Upper lobe of left lung (tissue), 6 donors: ENCODE measurements at regions not wholly inside any gene's neighbourhood (a gene's known extent, or its start where the extent isn't known, plus 50 kb on each side); places are given as distances from the start of the nearest gene placed in this dataset.

Experiments
- ATAC-seq, 2 donors: fragments of 200-7000 bp; cut with Tn5 transposase; one replicate each; pipeline ENCODE4 v1.9.1; 2022; ENCODE audit warnings: mild to moderate bottlenecking in 2 of 2, moderate library complexity in 2 of 2; ENCODE audit not compliant: low FRiP score in 2 of 2
- DNase-seq, 2 donors: peaks; one replicate each; pipeline ENCODE4 v3.0.0-alpha.2; 2019 to 2020
- H3K27ac ChIP-seq, 4 donors: fragments of 200-600 bp; sonication (generic); one replicate each; pipeline ENCODE4 v1.5.1; 2016 to 2019
- H3K27me3 ChIP-seq, 4 donors: fragments of 200-600 bp; sonication (generic); one replicate each; pipeline ENCODE4 v1.5.1; 2017 to 2019
- H3K36me3 ChIP-seq, 4 donors: fragments of 200-600 bp; sonication (generic); one replicate each; pipeline ENCODE4 v1.5.1; 2016 to 2019
- H3K4me1 ChIP-seq, 4 donors: fragments of 200-600 bp; sonication (generic); one replicate each; pipeline ENCODE4 v1.5.1; 2018 to 2019
- H3K4me3 ChIP-seq, 4 donors: fragments of 200-600 bp; sonication (generic); one replicate each; pipeline ENCODE4 v1.5.1; 2017 to 2019; ENCODE audit warnings: mild to moderate bottlenecking in 2 of 4, moderate library complexity in 1 of 4
- H3K9me3 ChIP-seq, 4 donors: fragments of 200-600 bp; sonication (generic); one replicate each; pipeline ENCODE4 v1.5.1; 2018 to 2019
- CTCF ChIP-seq, 6 experiments: fragments of 450-650 bp in 4 of 6; fragments of 200-600 bp in 2 of 6; sonication (generic) in 2 of 6; IDR thresholded peaks; one replicate each; pipeline ENCODE4 v1.5.1; 2016 to 2019; ENCODE audit warnings: antibody characterized with exemption in 6 of 6
- EP300 ChIP-seq, 4 donors: sonication (generic); formaldehyde crosslinking; IDR thresholded peaks; one replicate each; pipeline ENCODE4 v1.5.1; 2017; ENCODE audit warnings: antibody characterized with exemption in 4 of 4, control low read depth in 2 of 4
- POLR2A ChIP-seq, 4 donors: fragments of 450-650 bp; IDR thresholded peaks; one replicate each; pipeline ENCODE4 v1.5.1; 2016 to 2017; ENCODE audit warnings: antibody characterized with exemption in 4 of 4, mild to moderate bottlenecking in 2 of 4
- POLR2AphosphoS5 ChIP-seq, 2 donors: sonication (generic); formaldehyde crosslinking; IDR thresholded peaks; one replicate each; pipeline ENCODE4 v1.5.1; 2017; ENCODE audit warnings: antibody characterized with exemption in 2 of 2
- WGBS, 2 donors: methylation state at CpG; one replicate each; pipeline ENCODE4 v1.1.5; 2017 to 2018; 5-methylcytosine and 5-hydroxymethylcytosine counted together
- donor health status: DM: no; HTN: no; CAD: no; lungs with moderate emphysema.
- donor health status: DM: no; HTN: yes; CAD: no; lungs with severe emphysema.

DNA sequence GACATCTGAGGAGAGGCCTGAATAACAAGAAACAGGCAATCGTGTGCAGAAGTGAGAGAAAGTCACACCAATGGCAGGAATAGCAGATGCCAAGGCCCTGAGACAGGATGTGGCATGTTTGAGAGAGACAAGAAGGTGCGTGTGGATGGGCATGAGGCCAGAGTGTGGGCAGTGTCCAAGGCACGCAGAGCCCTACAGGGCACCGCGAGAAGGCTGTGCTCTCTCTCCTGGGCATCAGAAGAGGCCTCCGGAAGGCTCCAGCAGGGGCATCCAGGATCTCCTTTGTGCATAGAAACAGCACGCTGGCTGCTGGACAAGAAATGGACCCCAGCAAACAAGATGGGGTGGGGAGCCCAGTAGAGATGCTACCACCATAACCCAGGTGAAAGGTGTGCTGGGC is 239.0 kb upstream of the RAB6C start:
- TF ChIP-seq POLR2A (IDR thresholded peaks at IDR 0.05) (no peak), CTCF (IDR thresholded peaks at IDR 0.05) (no peak), POLR2AphosphoS5 (IDR thresholded peaks at IDR 0.05) (no peak), EP300 (IDR thresholded peaks at IDR 0.05) (no peak)
- Histone ChIP-seq H3K27me3 (no peaks in the 10 kb centered on the region), H3K4me3 (no peak overlapping the region), H3K27ac (no peak overlapping the region), H3K9me3 (no peaks in the 10 kb centered on the region), H3K36me3 (no peaks in the 10 kb centered on the region), H3K4me1 (no peaks in the 10 kb centered on the region)
- ATAC-seq: no peak
- peak in 1 of 2 donors; percentile 20 for DNase-seq
- 73 to 78% methylated on average over 7 of the region's 7 CpGs for WGBS, 2 donors

GRCh38 chr2:129741165-129741564 is 238.3 kb upstream of the RAB6C start:
- 84 to 90% methylated on average over 7 of the region's 7 CpGs for WGBS, 2 donors
- Histone ChIP-seq H3K4me1 (no peaks in the 10 kb centered on the region), H3K36me3 (no peaks in the 10 kb centered on the region), H3K27me3 (no peaks in the 10 kb centered on the region), H3K27ac (no peak overlapping the region), H3K4me3 (no peak overlapping the region), H3K9me3 (no peaks in the 10 kb centered on the region)
- no peak for DNase-seq
- ATAC-seq: peak in 1 of 2 donors; percentile 2
- TF ChIP-seq POLR2A (IDR thresholded peaks at IDR 0.05): no peak
- TF ChIP-seq CTCF (IDR thresholded peaks at IDR 0.05): no peak
- no peak for TF ChIP-seq POLR2AphosphoS5 (IDR thresholded peaks at IDR 0.05)
- no peak for TF ChIP-seq EP300 (IDR thresholded peaks at IDR 0.05)

- no peak for TF ChIP-seq POLR2A (IDR thresholded peaks at IDR 0.05)
- no peak for TF ChIP-seq EP300 (IDR thresholded peaks at IDR 0.05)
- TF ChIP-seq POLR2AphosphoS5 (IDR thresholded peaks at IDR 0.05): no peak
- no peak for TF ChIP-seq CTCF (IDR thresholded peaks at IDR 0.05)
- Histone ChIP-seq H3K27me3 (no peaks in the 10 kb centered on the region), H3K36me3 (no peaks in the 10 kb centered on the region), H3K27ac (no peak overlapping the region), H3K4me3 (no peak overlapping the region), H3K9me3 (no peaks in the 10 kb centered on the region), H3K4me1 (no peaks in the 10 kb centered on the region)
- DNase-seq (peak in 1 of 2 donors; percentile 10), ATAC-seq (peak in 1 of 2 donors; percentile 24)
- WGBS, 2 donors: 73 to 87% methylated on average over 8 to 12 of the region's 12 CpGs
These were observed 237.8 kb upstream of the RAB6C start for GRCh38 chr2:129741623-129742022.

- ATAC-seq (no peak), DNase-seq (peak in 1 of 2 donors; percentile 14)
- Histone ChIP-seq H3K27me3 (no peaks in the 10 kb centered on the region), H3K4me1 (no peaks in the 10 kb centered on the region), H3K4me3 (no peak overlapping the region), H3K36me3 (no peaks in the 10 kb centered on the region), H3K27ac (no peak overlapping the region), H3K9me3 (no peaks in the 10 kb centered on the region)
- no peak for TF ChIP-seq POLR2AphosphoS5 (IDR thresholded peaks at IDR 0.05)
- no peak for TF ChIP-seq CTCF (IDR thresholded peaks at IDR 0.05)
- no peak for TF ChIP-seq EP300 (IDR thresholded peaks at IDR 0.05)
- WGBS, 2 donors: 90 to 91% methylated on average over 17 to 23 of the region's 23 CpGs
These were observed 236.9 kb upstream of the RAB6C start for GRCh38 chr2:129742415-129743180.

DNA sequence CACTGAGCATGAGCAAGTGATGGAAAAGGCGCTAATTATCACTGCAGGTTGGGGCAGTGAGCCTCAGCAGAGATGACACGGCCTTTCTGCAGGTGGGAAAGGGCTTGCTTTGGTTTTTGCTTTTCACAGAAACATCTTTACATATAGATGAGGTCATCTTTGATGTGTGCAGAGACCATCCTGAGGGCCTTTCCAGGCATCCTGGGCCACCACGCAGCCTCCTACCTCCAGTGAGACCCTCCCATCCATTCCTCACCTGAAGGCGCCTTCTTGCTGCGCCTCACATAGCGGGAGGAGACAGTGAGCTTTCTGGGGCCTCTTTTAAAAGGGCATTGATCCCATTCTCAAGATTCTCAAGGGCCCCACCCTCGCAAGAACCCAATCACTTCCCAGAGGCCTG is 235.3 kb upstream of the RAB6C start:
- H3K4me3 ChIP-seq: no peak overlapping the region
- no peaks in the 10 kb centered on the region for H3K9me3 ChIP-seq
- DNase-seq (peak in 1 of 2 donors; percentile 5), ATAC-seq (no peak)
- H3K4me1 ChIP-seq: no peaks in the 10 kb centered on the region
- no peaks in the 10 kb centered on the region for H3K27me3 ChIP-seq
- WGBS, 2 donors: 91 to 95% methylated on average over 7 of the region's 7 CpGs
- no peaks in the 10 kb centered on the region for H3K36me3 ChIP-seq
- no peak overlapping the region for H3K27ac ChIP-seq
- TF ChIP-seq EP300 (IDR thresholded peaks at IDR 0.05) (no peak), POLR2AphosphoS5 (IDR thresholded peaks at IDR 0.05) (no peak), POLR2A (IDR thresholded peaks at IDR 0.05) (no peak), CTCF (IDR thresholded peaks at IDR 0.05) (no peak)
